Ishikawa (cell line): ENCODE measurements at regions not wholly inside any gene's neighbourhood (a gene's known extent, or its start where the extent isn't known, plus 50 kb on each side); places are given as distances from the start of the nearest gene placed in this dataset.

Source experiments
- CEBPB ChIP-seq: IDR thresholded peaks from 2 replicates; pipeline ENCODE4 v1.6.1; 2012
- CREB1 ChIP-seq: IDR thresholded peaks from 2 replicates; pipeline ENCODE4 v1.6.1; 2012; ENCODE audit warnings: low read depth
- EP300 ChIP-seq: IDR thresholded peaks from 2 replicates; pipeline ENCODE4 v1.6.1; 2012; ENCODE audit warnings: borderline replicate concordance
- RAD21 ChIP-seq: IDR thresholded peaks from 2 replicates; pipeline ENCODE4 v1.6.1; 2012; ENCODE audit warnings: low read depth
- TF ChIP-seq, protein P1 (sequence below): IDR thresholded peaks from 2 replicates; pipeline ENCODE4 v1.6.1; 2012

DNA sequence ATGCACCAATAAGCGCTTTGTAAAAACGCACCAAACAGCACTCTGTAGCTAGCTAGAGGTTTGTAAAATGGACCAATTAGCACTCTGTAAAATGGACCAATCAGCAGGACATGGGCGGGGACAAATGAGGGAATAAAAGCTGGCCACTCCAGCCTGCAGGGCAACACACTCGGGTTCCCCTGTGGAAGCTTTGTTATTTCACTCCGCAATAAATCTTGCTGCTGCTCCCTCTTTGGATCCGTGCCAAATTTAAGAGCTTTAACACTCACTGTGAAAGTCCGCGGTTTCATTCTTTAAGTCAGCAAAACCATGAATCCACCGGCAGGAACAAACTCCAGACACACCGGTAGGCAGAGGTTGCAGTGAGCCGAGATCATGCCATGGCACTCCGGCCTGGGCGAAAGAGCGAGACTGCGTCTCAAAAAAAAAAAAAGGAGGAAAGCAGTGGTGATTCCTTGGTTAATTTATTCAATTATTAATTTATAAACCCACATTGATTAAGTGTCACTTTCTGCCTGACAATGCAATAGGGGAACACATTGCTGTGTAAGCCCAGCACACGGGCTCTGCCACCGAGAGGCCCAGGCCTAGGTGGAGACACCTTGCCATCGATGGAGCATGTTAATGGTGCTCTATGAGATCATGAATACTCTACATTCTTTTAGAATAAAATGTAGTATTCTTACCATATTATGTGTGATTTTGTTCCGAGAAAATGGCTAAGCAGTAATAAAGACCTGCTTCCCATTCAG is 687.6 kb upstream of the HS6ST1 start:
- TF ChIP-seq CREB1 (no peak), CEBPB (no peak), EP300 (no peak), RAD21 (no peak)
- TF ChIP-seq, protein P1, sequence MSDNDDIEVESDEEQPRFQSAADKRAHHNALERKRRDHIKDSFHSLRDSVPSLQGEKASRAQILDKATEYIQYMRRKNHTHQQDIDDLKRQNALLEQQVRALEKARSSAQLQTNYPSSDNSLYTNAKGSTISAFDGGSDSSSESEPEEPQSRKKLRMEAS, result no peak
